Parathyroid adenoma (tissue), 2 donors: ENCODE measurements at regions not wholly inside any gene's neighbourhood (a gene's known extent, or its start where the extent isn't known, plus 50 kb on each side); places are given as distances from the start of the nearest gene placed in this dataset.

ENCODE experiments used
- H2AFZ ChIP-seq: fragments of 300-600 bp; sonication (generic); one replicate; pipeline ENCODE4 v1.7.0; 2017; ENCODE audit warnings: antibody characterized with exemption, mild to moderate bottlenecking
- H3K27ac ChIP-seq: fragments of 300-600 bp; sonication (generic); one replicate; pipeline ENCODE4 v1.7.0; 2017
- H3K27me3 ChIP-seq: fragments of 300-600 bp; sonication (generic); one replicate; pipeline ENCODE4 v1.7.0; 2017; ENCODE audit warnings: low read length; ENCODE audit not compliant: control insufficient read depth, insufficient read depth
- H3K36me3 ChIP-seq: fragments of 300-600 bp; sonication (generic); one replicate; pipeline ENCODE4 v1.7.0; 2017; ENCODE audit warnings: low read length; ENCODE audit not compliant: control insufficient read depth, insufficient read depth
- H3K4me1 ChIP-seq: fragments of 300-600 bp; sonication (generic); one replicate; pipeline ENCODE4 v1.7.0; 2017; ENCODE audit warnings: control low read depth
- H3K4me2 ChIP-seq: fragments of 300-600 bp; sonication (generic); one replicate; pipeline ENCODE4 v1.7.0; 2017; ENCODE audit warnings: low read length
- H3K4me3 ChIP-seq: fragments of 300-600 bp; sonication (generic); one replicate; pipeline ENCODE4 v1.7.0; 2017; ENCODE audit warnings: low read depth, low read length
- H3K79me2 ChIP-seq: fragments of 300-600 bp; sonication (generic); one replicate; pipeline ENCODE4 v1.7.0; 2017; ENCODE audit warnings: control low read depth
- H3K9ac ChIP-seq: fragments of 300-600 bp; sonication (generic); one replicate; pipeline ENCODE4 v1.7.0; 2017; ENCODE audit warnings: mild to moderate bottlenecking
- H3K9me3 ChIP-seq: fragments of 300-600 bp; sonication (generic); one replicate; pipeline ENCODE4 v1.7.0; 2017; ENCODE audit warnings: low read length; ENCODE audit not compliant: control insufficient read depth
- CTCF ChIP-seq: fragments of 300-600 bp; sonication (generic); IDR thresholded peaks from one replicate; pipeline ENCODE4 v1.7.0; 2017; ENCODE audit warnings: antibody characterized with exemption, mild to moderate bottlenecking
- donor health status: primary hyperparathyroidism.

GRCh38 chr1:212189352-212189738 lies 95.9 kb upstream of the PPP2R5A start:
- Histone ChIP-seq H3K4me1 (no peaks in the 10 kb centered on the region), H3K4me3 (no peak overlapping the region), H3K27ac (no peak overlapping the region), H2AFZ (no peak overlapping the region), H3K36me3 (no peaks in the 10 kb centered on the region), H3K9ac (no peak overlapping the region), H3K79me2 (no peaks in the 10 kb centered on the region), H3K4me2 (no peak overlapping the region), H3K9me3 (no peaks in the 10 kb centered on the region), H3K27me3 (no peaks in the 10 kb centered on the region)
- TF ChIP-seq CTCF: no peak

GRCh38 chr1:212190169-212190568 lies 95.0 kb upstream of the PPP2R5A start:
- no peak overlapping the region for H2AFZ ChIP-seq
- H3K4me3 ChIP-seq: no peak overlapping the region
- TF ChIP-seq CTCF: no peak
- H3K9me3 ChIP-seq: no peaks in the 10 kb centered on the region
- no peaks in the 10 kb centered on the region for H3K27me3 ChIP-seq
- H3K79me2 ChIP-seq: no peaks in the 10 kb centered on the region
- H3K27ac ChIP-seq: no peak overlapping the region
- no peaks in the 10 kb centered on the region for H3K4me1 ChIP-seq
- H3K9ac ChIP-seq: no peak overlapping the region
- no peaks in the 10 kb centered on the region for H3K36me3 ChIP-seq
- H3K4me2 ChIP-seq: no peak overlapping the region

GRCh38 chr1:212192261-212192998 lies 92.8 kb upstream of the PPP2R5A start:
- Histone ChIP-seq H3K27ac (no peak overlapping the region), H3K9ac (no peak overlapping the region), H3K79me2 (no peaks in the 10 kb centered on the region), H3K9me3 (no peaks in the 10 kb centered on the region), H3K4me1 (no peaks in the 10 kb centered on the region), H3K4me3 (no peak overlapping the region), H3K36me3 (no peaks in the 10 kb centered on the region), H3K27me3 (no peaks in the 10 kb centered on the region), H2AFZ (no peak overlapping the region), H3K4me2 (no peak overlapping the region)
- TF ChIP-seq CTCF: no peak

- no peak for TF ChIP-seq CTCF
- H3K4me1 ChIP-seq: no peaks in the 10 kb centered on the region
- no peak overlapping the region for H3K27ac ChIP-seq
- no peaks in the 10 kb centered on the region for H3K36me3 ChIP-seq
- no peak overlapping the region for H3K9ac ChIP-seq
- H3K4me2 ChIP-seq: no peak overlapping the region
- no peaks in the 10 kb centered on the region for H3K9me3 ChIP-seq
- no peaks in the 10 kb centered on the region for H3K79me2 ChIP-seq
- no peaks in the 10 kb centered on the region for H3K27me3 ChIP-seq
- H3K4me3 ChIP-seq: no peak overlapping the region
- H2AFZ ChIP-seq: no peak overlapping the region
Observed at GRCh38 chr1:212196355-212196754, 88.9 kb upstream of the PPP2R5A start.

- Histone ChIP-seq H3K27ac (no peak overlapping the region), H3K9me3 (no peaks in the 10 kb centered on the region), H3K36me3 (no peaks in the 10 kb centered on the region), H3K9ac (no peak overlapping the region), H3K4me1 (no peaks in the 10 kb centered on the region), H3K27me3 (no peaks in the 10 kb centered on the region), H3K79me2 (no peaks in the 10 kb centered on the region), H2AFZ (no peak overlapping the region), H3K4me2 (no peak overlapping the region), H3K4me3 (no peak overlapping the region)
- TF ChIP-seq CTCF: no peak
Observed at GRCh38 chr1:212201461-212201860, 83.7 kb upstream of the PPP2R5A start.
